Adrenal gland (tissue), 9 donors: ENCODE measurements at regions not wholly inside any gene's neighbourhood (a gene's known extent, or its start where the extent isn't known, plus 50 kb on each side); places are given as distances from the start of the nearest gene placed in this dataset.

Source experiments
- DNase-seq, 7 donors: peaks; one replicate each; pipeline ENCODE4 v3.0.0-alpha.2; 2019 to 2020
- H3K27ac ChIP-seq, 5 donors: fragments of 200-600 bp; sonication (generic) in 4 of 5; 1 replicate in 3 of 5; 2 replicates in 2 of 5; pipeline versions ENCODE4 v1.5.1 to v1.8.0; 2016 to 2020; ENCODE audit warnings: mild to moderate bottlenecking in 1 of 5
- H3K27me3 ChIP-seq: fragments of 200-600 bp; 2 replicates; pipeline ENCODE4 v1.8.0; 2021
- H3K36me3 ChIP-seq, 2 donors: fragments of 200-600 bp; replicated peaks in 1 of 2; 1 replicate in 1 of 2; 2 replicates in 1 of 2; pipeline versions ENCODE4 v1.5.1 to v1.8.0; 2018 to 2022
- H3K4me1 ChIP-seq, 2 donors: fragments of 200-600 bp; replicated peaks in 1 of 2; 1 replicate in 1 of 2; 2 replicates in 1 of 2; pipeline versions ENCODE4 v1.5.1 to v1.8.0; 2018 to 2021
- H3K4me3 ChIP-seq, 4 donors: fragments of 200-600 bp; sonication (generic) in 3 of 4; one replicate each; pipeline ENCODE4 v1.5.1; 2016 to 2018
- H3K9me3 ChIP-seq, 3 donors: fragments of 200-600 bp; sonication (generic) in 1 of 3; replicated peaks in 1 of 3; 1 replicate in 2 of 3; 2 replicates in 1 of 3; pipeline versions ENCODE4 v1.5.1 to v1.8.0; 2016 to 2021
- CTCF ChIP-seq, 6 experiments: fragments of 450-650 bp in 4 of 6; fragments of 200-600 bp in 2 of 6; sonication (generic) in 1 of 6; IDR thresholded peaks; 1 replicate in 5 of 6; 2 replicates in 1 of 6; pipeline versions ENCODE4 v1.5.1 to v1.8.0; 2016 to 2021; ENCODE audit warnings: antibody characterized with exemption in 6 of 6, mild to moderate bottlenecking in 2 of 6, moderate library complexity in 1 of 6
- POLR2A ChIP-seq, 2 donors: fragments of 450-650 bp; IDR thresholded peaks; one replicate each; pipeline ENCODE4 v1.6.1; 2017; ENCODE audit warnings: antibody characterized with exemption in 2 of 2, mild to moderate bottlenecking in 2 of 2, moderate library complexity in 1 of 2
- WGBS, 4 donors: extraction: QIAGEN DNeasy Blood & Tissue Kit in 2 of 4; methylation state at CpG; one replicate each; pipeline versions ENCODE4 v1.1.5 to v1.1.7; 2013 to 2017; 5-methylcytosine and 5-hydroxymethylcytosine counted together
- intact Hi-C, 2 donors: fragments of 100-400 bp; cut with DNase I; formaldehyde crosslinking; loops; one replicate each; pipeline versions ENCODE4 v1.14.1 to v1.15.0; 2022 to 2023
- donor health status: healthy with polysubstance abuse.
- donor health status: Bipolar disorder and iron deficiency.
- donor health status: DM: yes; HTN: yes; CAD: no.
- donor health status: DM: no; HTN: no; CAD: no.
- donor health status: DM: no; HTN: no; CAD: no.

GRCh38 chr20:10125757-10126156 lies 91.0 kb downstream of the ANKEF1 start:
- peaks cover 0 to 5% of the 10 kb centered on the region in 2 donors for H3K4me1 ChIP-seq
- H3K9me3 ChIP-seq, result peaks cover 0 to 9% (median 0%) of the 10 kb centered on the region in 3 donors
- H3K27me3 ChIP-seq, result peaks cover 7% of the 10 kb centered on the region
- peak in 4 of 7 donors; percentile 35 to 55 (median 48) for DNase-seq
- H3K36me3 ChIP-seq, result no peaks in the 10 kb centered on the region
- intact Hi-C loops, result no loop called here
- no peak overlapping the region for H3K27ac ChIP-seq
- TF ChIP-seq POLR2A (IDR thresholded peaks at IDR 0.05), result no peak
- TF ChIP-seq CTCF (IDR thresholded peaks at IDR 0.05), result no peak
- no peak overlapping the region for H3K4me3 ChIP-seq
- 14 to 39% (median 23%) methylated on average over 1 of the region's 1 CpG for WGBS, 4 donors

- WGBS, 4 donors, result 81 to 90% (median 84%) methylated on average over 6 of the region's 6 CpGs
- intact Hi-C loops, result no loop called here
- Histone ChIP-seq H3K4me1 (peaks cover 0 to 5% of the 10 kb centered on the region in 2 donors), H3K4me3 (no peak overlapping the region), H3K27me3 (peaks cover 7% of the 10 kb centered on the region), H3K9me3 (peaks cover 0 to 7% (median 0%) of the 10 kb centered on the region in 3 donors), H3K27ac (no peak overlapping the region), H3K36me3 (no peaks in the 10 kb centered on the region)
- DNase-seq, result no peak
- TF ChIP-seq POLR2A (IDR thresholded peaks at IDR 0.05) (no peak), CTCF (IDR thresholded peaks at IDR 0.05) (no peak)
Observed at GRCh38 chr20:10129749-10130148, 88.9 kb upstream of the SNAP25 start.

GRCh38 chr20:10131732-10132345 lies 86.8 kb upstream of the SNAP25 start:
- Histone ChIP-seq H3K4me3 (no peak overlapping the region), H3K27ac (peak overlapping the region in 1 of 5 donors; percentile 44), H3K4me1 (no peaks in the 10 kb centered on the region), H3K36me3 (no peaks in the 10 kb centered on the region), H3K27me3 (peaks cover 7% of the 10 kb centered on the region), H3K9me3 (no peaks in the 10 kb centered on the region)
- WGBS, 4 donors, result 31 to 48% (median 39%) methylated on average over 7 to 8 of the region's 8 CpGs
- peak; percentile 39 to 90 (median 60) for DNase-seq
- no peak for TF ChIP-seq POLR2A (IDR thresholded peaks at IDR 0.05)
- peak in 1 of 6 experiments; percentile 16 for TF ChIP-seq CTCF (IDR thresholded peaks at IDR 0.05)
- intact Hi-C loops, result no loop called here

- Histone ChIP-seq H3K27ac (no peak overlapping the region), H3K9me3 (no peaks in the 10 kb centered on the region), H3K4me3 (no peak overlapping the region), H3K36me3 (no peaks in the 10 kb centered on the region), H3K4me1 (no peaks in the 10 kb centered on the region), H3K27me3 (peaks cover 7% of the 10 kb centered on the region)
- 78 to 95% (median 83%) methylated on average over 3 to 7 of the region's 7 CpGs for WGBS, 4 donors
- TF ChIP-seq POLR2A (IDR thresholded peaks at IDR 0.05) (no peak), CTCF (IDR thresholded peaks at IDR 0.05) (no peak)
- intact Hi-C loops, result no loop called here
- DNase-seq, result no peak
Observed at GRCh38 chr20:10132387-10132786, 86.2 kb upstream of the SNAP25 start.
